PC-3 (cell line): ENCODE measurements at regions not wholly inside any gene's neighbourhood (a gene's known extent, or its start where the extent isn't known, plus 50 kb on each side); places are given as distances from the start of the nearest gene placed in this dataset.

Experiments
- EZH2 ChIP-seq: fragments of 300-600 bp; sonication (generic); IDR thresholded peaks from one replicate; pipeline ENCODE4 v1.6.1; 2017; ENCODE audit warnings: antibody characterized with exemption, mild to moderate bottlenecking, low read length; ENCODE audit not compliant: unreplicated experiment
- TF ChIP-seq, protein P1 (sequence below): fragments of 300-600 bp; sonication (generic); conservative IDR thresholded peaks from 2 replicates; pipeline ENCODE4 v1.5.1; 2017; ENCODE audit warnings: antibody characterized with exemption, low read depth, mild to moderate bottlenecking, low read length

DNA sequence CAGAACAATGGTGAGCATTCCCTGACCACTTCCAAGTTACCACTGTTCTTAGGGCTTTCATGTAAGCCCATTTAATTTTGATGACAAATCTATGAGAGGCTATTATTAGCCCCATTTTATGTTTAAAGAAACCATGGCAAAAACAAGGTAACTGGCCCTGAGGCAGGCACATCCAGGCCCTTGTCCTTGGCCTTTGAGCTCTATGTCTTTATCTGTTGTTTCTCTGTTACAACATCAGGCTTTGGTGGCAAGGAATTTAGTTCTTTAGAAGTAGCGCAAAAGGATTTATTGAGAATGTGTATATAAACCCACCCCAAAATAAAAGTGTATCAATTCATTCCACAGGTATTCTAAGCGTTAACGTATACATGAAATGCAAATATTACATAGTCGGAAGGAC is 257.1 kb downstream of the HNMT start:
- TF ChIP-seq, protein P1, sequence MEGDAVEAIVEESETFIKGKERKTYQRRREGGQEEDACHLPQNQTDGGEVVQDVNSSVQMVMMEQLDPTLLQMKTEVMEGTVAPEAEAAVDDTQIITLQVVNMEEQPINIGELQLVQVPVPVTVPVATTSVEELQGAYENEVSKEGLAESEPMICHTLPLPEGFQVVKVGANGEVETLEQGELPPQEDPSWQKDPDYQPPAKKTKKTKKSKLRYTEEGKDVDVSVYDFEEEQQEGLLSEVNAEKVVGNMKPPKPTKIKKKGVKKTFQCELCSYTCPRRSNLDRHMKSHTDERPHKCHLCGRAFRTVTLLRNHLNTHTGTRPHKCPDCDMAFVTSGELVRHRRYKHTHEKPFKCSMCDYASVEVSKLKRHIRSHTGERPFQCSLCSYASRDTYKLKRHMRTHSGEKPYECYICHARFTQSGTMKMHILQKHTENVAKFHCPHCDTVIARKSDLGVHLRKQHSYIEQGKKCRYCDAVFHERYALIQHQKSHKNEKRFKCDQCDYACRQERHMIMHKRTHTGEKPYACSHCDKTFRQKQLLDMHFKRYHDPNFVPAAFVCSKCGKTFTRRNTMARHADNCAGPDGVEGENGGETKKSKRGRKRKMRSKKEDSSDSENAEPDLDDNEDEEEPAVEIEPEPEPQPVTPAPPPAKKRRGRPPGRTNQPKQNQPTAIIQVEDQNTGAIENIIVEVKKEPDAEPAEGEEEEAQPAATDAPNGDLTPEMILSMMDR = no peak
- no peak for TF ChIP-seq EZH2
